ENCODE measurements at regions not wholly inside any gene's neighbourhood (a gene's known extent, or its start where the extent isn't known, plus 50 kb on each side); places are given as distances from the start of the nearest gene placed in this dataset.

DNA sequence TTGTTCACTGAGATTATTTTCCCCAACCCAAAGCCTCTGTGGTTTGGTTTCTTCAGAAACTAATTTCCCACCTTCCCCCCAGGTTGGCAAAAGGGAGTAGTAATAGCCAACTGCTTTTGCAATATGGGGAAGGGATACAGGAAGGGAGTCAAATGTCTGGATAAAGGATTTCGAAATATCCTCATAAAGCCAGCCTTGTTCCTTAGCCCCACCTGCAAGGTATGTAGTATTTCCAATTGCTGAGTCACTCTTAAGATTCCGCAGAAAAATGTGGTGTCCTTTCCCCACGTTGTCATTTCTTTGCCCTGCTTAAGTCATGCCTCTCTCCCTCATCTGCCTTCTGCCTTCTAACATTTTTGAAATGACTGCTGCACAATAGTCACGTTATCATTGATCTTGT is 138.8 kb upstream of the DCAF8L1 start:
- ChIA-PET POLR2A (no interaction called here), CTCF (no interaction called here)
- no peak for DNase-seq (ENCODE audit: extremely low spot score)
- no peak for TF ChIP-seq FOXA1 (IDR thresholded peaks at IDR 0.05)
- TF ChIP-seq FOXK2 (IDR thresholded peaks at IDR 0.05), result no peak
- TF ChIP-seq LEF1 (IDR thresholded peaks at IDR 0.05; ENCODE audit: borderline replicate concordance), result no peak
- TF ChIP-seq FOXM1 (IDR thresholded peaks at IDR 0.05; ENCODE audit: borderline replicate concordance), result no peak
- no peak for TF ChIP-seq ARNT (IDR thresholded peaks at IDR 0.05)
- no peak for TF ChIP-seq CTBP1 (IDR thresholded peaks at IDR 0.05; ENCODE audit: borderline replicate concordance)
- TF ChIP-seq NFRKB (IDR thresholded peaks at IDR 0.05), result no peak
- TF ChIP-seq BHLHE40 (IDR thresholded peaks at IDR 0.05; ENCODE audit: borderline replicate concordance), result no peak
- TF ChIP-seq, protein P1, sequence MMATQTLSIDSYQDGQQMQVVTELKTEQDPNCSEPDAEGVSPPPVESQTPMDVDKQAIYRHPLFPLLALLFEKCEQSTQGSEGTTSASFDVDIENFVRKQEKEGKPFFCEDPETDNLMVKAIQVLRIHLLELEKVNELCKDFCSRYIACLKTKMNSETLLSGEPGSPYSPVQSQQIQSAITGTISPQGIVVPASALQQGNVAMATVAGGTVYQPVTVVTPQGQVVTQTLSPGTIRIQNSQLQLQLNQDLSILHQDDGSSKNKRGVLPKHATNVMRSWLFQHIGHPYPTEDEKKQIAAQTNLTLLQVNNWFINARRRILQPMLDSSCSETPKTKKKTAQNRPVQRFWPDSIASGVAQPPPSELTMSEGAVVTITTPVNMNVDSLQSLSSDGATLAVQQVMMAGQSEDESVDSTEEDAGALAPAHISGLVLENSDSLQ (IDR thresholded peaks at IDR 0.05), result no peak
- no peak for TF ChIP-seq SUZ12 (IDR thresholded peaks at IDR 0.05)
- no peak for TF ChIP-seq ZNF384 (IDR thresholded peaks at IDR 0.05)
- no peak for TF ChIP-seq L3MBTL2 (conservative IDR thresholded peaks at IDR 0.05)

DNA sequence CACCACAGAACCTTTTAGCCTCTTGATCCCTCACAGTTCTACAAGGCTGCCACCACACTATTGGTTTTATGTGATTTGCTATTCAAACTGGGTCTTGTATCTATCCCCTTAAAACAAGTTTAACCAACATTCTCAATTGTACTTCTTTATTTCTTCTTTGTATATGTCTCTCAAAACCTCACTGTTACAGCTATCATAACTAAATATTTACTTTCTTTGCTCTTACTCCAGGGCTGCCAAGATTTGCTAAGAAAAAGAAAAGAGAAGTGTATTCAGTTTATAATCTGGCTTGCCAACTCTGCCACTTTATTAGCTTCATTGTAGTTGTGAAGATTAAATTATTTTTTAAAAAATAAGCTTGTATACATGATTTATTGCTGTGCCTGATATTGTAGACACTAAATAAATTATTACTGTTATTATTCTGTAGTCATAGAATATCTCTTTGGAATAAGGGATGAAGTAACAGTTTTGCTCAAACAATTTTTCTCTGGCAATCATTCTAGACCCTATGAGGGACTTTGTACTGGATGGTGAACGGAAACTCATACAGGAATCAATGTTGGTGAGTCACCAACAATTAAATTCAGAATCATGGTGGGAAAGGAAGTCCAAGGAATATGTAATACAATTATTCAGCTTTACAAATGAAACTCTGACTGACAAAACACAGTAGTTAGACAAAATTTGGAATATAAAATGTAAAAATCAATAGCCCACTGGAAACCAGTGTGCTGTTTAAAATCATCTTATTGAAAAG is 127.1 kb upstream of the DCAF8L1 start:
- POLR2A ChIA-PET, result no interaction called here
- CTCF ChIA-PET, result no interaction called here
- TF ChIP-seq L3MBTL2 (conservative IDR thresholded peaks at IDR 0.05) (no peak), TARDBP (IDR thresholded peaks at IDR 0.05) (no peak), ZNF384 (IDR thresholded peaks at IDR 0.05) (no peak), HDGF (IDR thresholded peaks at IDR 0.05; ENCODE audit: borderline replicate concordance) (no peak), ELF4 (IDR thresholded peaks at IDR 0.05) (no peak), FOXA1 (IDR thresholded peaks at IDR 0.05) (no peak), SUZ12 (IDR thresholded peaks at IDR 0.05) (no peak), NFRKB (IDR thresholded peaks at IDR 0.05) (no peak), CTBP1 (IDR thresholded peaks at IDR 0.05; ENCODE audit: borderline replicate concordance) (no peak), SP1 (IDR thresholded peaks at IDR 0.05) (no peak), FOXM1 (IDR thresholded peaks at IDR 0.05; ENCODE audit: borderline replicate concordance) (no peak), ARNT (IDR thresholded peaks at IDR 0.05) (no peak), BHLHE40 (IDR thresholded peaks at IDR 0.05; ENCODE audit: borderline replicate concordance) (no peak), LEF1 (IDR thresholded peaks at IDR 0.05; ENCODE audit: borderline replicate concordance) (no peak), FOXK2 (IDR thresholded peaks at IDR 0.05) (no peak)
- TF ChIP-seq, protein P1 (IDR thresholded peaks at IDR 0.05), result no peak
- DNase-seq (ENCODE audit: extremely low spot score), result no peak

DNA sequence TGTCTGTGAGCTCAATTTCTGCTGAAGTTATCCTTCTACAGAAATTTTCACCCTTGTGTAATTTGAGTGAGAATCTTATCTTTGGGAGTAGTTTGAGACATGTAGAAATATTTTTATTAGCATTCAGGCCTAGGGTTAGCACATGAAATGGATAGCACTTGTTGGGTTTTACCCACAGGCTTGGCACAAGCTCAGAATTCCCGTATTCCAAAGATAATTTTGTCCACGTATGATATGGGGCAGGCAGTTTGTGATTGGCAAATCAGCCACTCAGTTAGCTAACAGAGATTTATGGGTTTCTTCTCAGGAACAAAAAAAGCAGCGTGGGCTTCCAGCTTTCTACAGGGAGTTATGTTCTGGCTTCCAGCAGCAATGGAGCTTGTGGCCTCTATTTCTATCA is 117.9 kb upstream of the DCAF8L1 start:
- DNase-seq (ENCODE audit: extremely low spot score), result no peak
- TF ChIP-seq FOXM1 (IDR thresholded peaks at IDR 0.05; ENCODE audit: borderline replicate concordance) (no peak), ZNF384 (IDR thresholded peaks at IDR 0.05) (no peak), L3MBTL2 (conservative IDR thresholded peaks at IDR 0.05) (no peak), CTBP1 (IDR thresholded peaks at IDR 0.05; ENCODE audit: borderline replicate concordance) (no peak), ARNT (IDR thresholded peaks at IDR 0.05) (no peak), SUZ12 (IDR thresholded peaks at IDR 0.05) (no peak), BHLHE40 (IDR thresholded peaks at IDR 0.05; ENCODE audit: borderline replicate concordance) (no peak), HDGF (IDR thresholded peaks at IDR 0.05; ENCODE audit: borderline replicate concordance) (no peak), FOXA1 (IDR thresholded peaks at IDR 0.05) (no peak), TARDBP (IDR thresholded peaks at IDR 0.05) (no peak), SP1 (IDR thresholded peaks at IDR 0.05) (no peak), NFRKB (IDR thresholded peaks at IDR 0.05) (no peak), ELF4 (IDR thresholded peaks at IDR 0.05) (no peak), LEF1 (IDR thresholded peaks at IDR 0.05; ENCODE audit: borderline replicate concordance) (no peak)
- TF ChIP-seq, protein P1 (IDR thresholded peaks at IDR 0.05), result no peak
- ChIA-PET POLR2A (no interaction called here), CTCF (no interaction called here)

DNA sequence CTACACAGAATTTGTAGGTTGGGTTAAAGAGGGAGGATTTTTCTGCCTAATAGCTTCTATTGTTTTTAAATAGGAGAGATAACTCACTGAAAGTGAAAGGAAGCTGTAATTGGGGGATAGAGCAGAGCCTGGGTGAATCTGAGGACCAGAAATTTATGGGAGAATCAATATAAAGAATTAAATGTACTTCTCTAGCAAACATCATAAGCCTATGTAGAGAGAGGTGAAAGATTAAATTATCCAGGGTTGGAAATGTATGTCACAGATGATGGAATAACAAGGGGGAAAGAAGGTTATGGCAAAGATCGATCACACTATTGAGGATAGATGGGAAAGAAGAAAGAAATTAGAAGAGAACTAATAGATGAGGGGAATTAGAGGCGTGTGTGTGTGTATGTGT is 104.4 kb upstream of the DCAF8L1 start:
- CTCF ChIA-PET, result no interaction called here
- DNase-seq (ENCODE audit: extremely low spot score), result no peak
- TF ChIP-seq SUZ12 (IDR thresholded peaks at IDR 0.05), result no peak
- TF ChIP-seq, protein P1 (IDR thresholded peaks at IDR 0.05), result no peak
- TF ChIP-seq BHLHE40 (IDR thresholded peaks at IDR 0.05; ENCODE audit: borderline replicate concordance), result no peak

DNA sequence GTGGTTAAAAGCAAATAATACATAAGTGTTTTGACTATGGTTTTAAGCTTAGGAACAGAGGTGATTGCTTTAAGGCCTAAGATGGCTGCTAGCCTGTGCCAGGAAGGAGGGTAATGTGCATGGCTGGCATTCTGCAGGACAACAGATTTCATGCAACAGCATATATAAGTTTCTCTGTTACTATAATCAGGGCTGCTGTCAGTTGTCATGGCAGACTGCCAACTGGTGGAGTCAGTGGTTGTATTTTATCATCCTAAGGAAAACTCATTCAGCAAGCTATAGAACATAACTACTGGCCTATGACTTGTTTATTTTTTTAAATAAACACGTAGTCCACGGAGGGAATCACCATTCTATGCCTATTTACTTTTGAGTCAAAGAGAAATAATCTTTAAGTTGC is 77.7 kb upstream of the DCAF8L1 start:
- TF ChIP-seq BHLHE40 (IDR thresholded peaks at IDR 0.05; ENCODE audit: borderline replicate concordance) (no peak), NFRKB (IDR thresholded peaks at IDR 0.05) (no peak), HDGF (IDR thresholded peaks at IDR 0.05; ENCODE audit: borderline replicate concordance) (no peak), L3MBTL2 (conservative IDR thresholded peaks at IDR 0.05) (no peak), SUZ12 (IDR thresholded peaks at IDR 0.05) (no peak)
- TF ChIP-seq, protein P1 (IDR thresholded peaks at IDR 0.05), result no peak
- DNase-seq (ENCODE audit: extremely low spot score), result no peak
- ChIA-PET CTCF (no interaction called here), POLR2A (no interaction called here)

More for the DNA sequence above, 104.4 kb upstream of the DCAF8L1 start:
- POLR2A ChIA-PET, result no interaction called here

All from HEK293T (cell line).